SK-N-MC (cell line): ENCODE measurements at regions not wholly inside any gene's neighbourhood (a gene's known extent, or its start where the extent isn't known, plus 50 kb on each side); places are given as distances from the start of the nearest gene placed in this dataset.

Source experiments
- EZH2 ChIP-seq: fragments of 200-600 bp; sonication (generic); IDR thresholded peaks from one replicate; pipeline ENCODE4 v1.6.1; 2017; ENCODE audit warnings: antibody characterized with exemption
- POLR2AphosphoS5 ChIP-seq: IDR thresholded peaks from 2 replicates; pipeline ENCODE4 v1.6.1; 2012; ENCODE audit warnings: mild to moderate bottlenecking, low read depth, low read length, borderline replicate concordance

- no peak for TF ChIP-seq EZH2
- no peak for TF ChIP-seq POLR2AphosphoS5
These were observed 260.0 kb downstream of the ABHD5 start for GRCh38 chr3:43950775-43951174.
